ENCODE measurements at regions not wholly inside any gene's neighbourhood (a gene's known extent, or its start where the extent isn't known, plus 50 kb on each side); places are given as distances from the start of the nearest gene placed in this dataset.

DNA sequence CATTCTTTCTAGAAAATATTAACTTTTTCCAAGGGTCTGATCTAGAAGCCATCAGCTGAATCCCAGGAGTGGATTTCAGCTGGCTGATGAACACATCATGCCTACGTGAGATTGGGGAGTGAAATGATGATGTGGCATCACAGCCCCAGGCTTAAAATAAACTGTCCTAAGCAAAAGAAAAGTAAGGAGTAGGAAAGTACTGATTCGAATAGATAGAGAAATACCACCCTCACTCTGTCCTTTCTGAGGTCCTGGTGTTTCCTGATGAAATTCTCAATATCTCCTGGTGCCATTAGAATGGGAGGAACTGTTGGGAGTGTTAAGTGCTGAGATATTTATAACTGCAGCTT, 376.8 kb upstream of the SEMA6D start:
- TF ChIP-seq, protein P1, sequence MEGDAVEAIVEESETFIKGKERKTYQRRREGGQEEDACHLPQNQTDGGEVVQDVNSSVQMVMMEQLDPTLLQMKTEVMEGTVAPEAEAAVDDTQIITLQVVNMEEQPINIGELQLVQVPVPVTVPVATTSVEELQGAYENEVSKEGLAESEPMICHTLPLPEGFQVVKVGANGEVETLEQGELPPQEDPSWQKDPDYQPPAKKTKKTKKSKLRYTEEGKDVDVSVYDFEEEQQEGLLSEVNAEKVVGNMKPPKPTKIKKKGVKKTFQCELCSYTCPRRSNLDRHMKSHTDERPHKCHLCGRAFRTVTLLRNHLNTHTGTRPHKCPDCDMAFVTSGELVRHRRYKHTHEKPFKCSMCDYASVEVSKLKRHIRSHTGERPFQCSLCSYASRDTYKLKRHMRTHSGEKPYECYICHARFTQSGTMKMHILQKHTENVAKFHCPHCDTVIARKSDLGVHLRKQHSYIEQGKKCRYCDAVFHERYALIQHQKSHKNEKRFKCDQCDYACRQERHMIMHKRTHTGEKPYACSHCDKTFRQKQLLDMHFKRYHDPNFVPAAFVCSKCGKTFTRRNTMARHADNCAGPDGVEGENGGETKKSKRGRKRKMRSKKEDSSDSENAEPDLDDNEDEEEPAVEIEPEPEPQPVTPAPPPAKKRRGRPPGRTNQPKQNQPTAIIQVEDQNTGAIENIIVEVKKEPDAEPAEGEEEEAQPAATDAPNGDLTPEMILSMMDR (conservative IDR thresholded peaks at IDR 0.05; ENCODE audit: low read depth, low read length), result no peak
- no peak for TF ChIP-seq EZH2 (IDR thresholded peaks at IDR 0.05; ENCODE audit: low read length, unreplicated experiment)

Measured in PC-3 (cell line).